ENCODE measurements at regions not wholly inside any gene's neighbourhood (a gene's known extent, or its start where the extent isn't known, plus 50 kb on each side); places are given as distances from the start of the nearest gene placed in this dataset.
"Not testable (repeated sequence)": the region's sequence is repeated elsewhere in the genome, so short reads cannot be mapped to it uniquely, and the experiment has no call there.

DNA sequence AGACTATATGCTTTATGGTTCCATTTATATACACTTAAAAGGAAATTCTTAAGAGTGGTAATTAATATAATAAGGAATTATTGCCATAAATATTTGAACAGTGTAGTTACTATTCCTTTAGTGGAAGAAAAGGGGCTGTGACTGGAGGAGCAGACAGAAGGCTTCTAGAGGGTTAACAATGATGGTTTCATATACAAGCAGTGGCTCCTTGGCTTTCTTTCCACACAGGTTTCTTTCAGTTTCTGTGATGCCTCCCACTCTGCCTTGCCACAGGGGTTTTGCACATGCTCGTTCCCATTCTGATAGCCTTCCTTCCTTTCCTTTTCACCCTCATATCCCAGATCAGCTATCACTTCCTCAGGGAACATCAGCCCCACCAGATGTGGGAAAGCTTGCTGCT is 108.8 kb upstream of the LYSMD4 start:
- no peaks in the 10 kb centered on the region for H3K9me3 ChIP-seq (ENCODE audit: control insufficient read depth, insufficient read depth, low read length)
- H3K27ac ChIP-seq (ENCODE audit: low read depth, low read length) = no peak overlapping the region
- POLR2A ChIA-PET = no interaction called here
- CTCF ChIA-PET = no interaction called here
- no peak for DNase-seq (ENCODE audit: low read depth, low spot score)
- no peaks in the 10 kb centered on the region for H3K27me3 ChIP-seq (ENCODE audit: control insufficient read depth, insufficient read depth, low read length)
- H3K4me3 ChIP-seq (ENCODE audit: low read depth, low read length) = no peak overlapping the region
- TF ChIP-seq, protein P1, sequence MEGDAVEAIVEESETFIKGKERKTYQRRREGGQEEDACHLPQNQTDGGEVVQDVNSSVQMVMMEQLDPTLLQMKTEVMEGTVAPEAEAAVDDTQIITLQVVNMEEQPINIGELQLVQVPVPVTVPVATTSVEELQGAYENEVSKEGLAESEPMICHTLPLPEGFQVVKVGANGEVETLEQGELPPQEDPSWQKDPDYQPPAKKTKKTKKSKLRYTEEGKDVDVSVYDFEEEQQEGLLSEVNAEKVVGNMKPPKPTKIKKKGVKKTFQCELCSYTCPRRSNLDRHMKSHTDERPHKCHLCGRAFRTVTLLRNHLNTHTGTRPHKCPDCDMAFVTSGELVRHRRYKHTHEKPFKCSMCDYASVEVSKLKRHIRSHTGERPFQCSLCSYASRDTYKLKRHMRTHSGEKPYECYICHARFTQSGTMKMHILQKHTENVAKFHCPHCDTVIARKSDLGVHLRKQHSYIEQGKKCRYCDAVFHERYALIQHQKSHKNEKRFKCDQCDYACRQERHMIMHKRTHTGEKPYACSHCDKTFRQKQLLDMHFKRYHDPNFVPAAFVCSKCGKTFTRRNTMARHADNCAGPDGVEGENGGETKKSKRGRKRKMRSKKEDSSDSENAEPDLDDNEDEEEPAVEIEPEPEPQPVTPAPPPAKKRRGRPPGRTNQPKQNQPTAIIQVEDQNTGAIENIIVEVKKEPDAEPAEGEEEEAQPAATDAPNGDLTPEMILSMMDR (IDR thresholded peaks at IDR 0.05; ENCODE audit: low read depth, low read length) = no peak

DNA sequence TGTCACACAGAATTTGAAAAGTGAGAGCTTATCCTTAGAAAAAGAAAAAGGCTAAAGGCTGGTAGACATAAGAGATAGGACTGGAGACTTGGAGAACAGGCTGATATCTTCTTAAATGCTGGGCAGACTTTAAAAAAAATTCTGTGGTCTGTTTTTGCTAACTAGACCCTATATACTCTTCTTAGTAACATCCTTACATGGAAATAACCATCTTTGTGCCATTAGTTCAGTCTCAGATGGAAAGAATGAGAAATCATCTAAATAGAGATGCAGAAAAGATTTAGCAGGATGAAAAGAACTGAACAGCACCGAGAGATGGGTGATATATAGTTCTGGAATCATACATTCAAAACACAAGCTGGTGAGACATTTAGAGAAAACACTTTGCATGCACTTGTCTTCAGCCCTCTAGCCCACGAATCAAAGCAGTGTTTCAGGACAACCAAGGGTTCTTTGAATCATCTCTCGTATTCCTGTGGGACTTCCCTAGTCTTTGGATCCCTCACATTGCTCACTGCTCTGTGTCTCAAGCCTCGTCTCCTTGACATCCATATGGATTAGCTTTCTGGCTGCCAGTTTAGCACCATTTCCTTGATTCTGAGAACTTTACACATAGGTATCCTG is 93.0 kb upstream of the LYSMD4 start:
- H3K27me3 ChIP-seq (ENCODE audit: control insufficient read depth, insufficient read depth, low read length) = no peaks in the 10 kb centered on the region
- CTCF ChIA-PET = no interaction called here
- TF ChIP-seq, protein P1 (IDR thresholded peaks at IDR 0.05; ENCODE audit: low read depth, low read length) = no peak
- no peak overlapping the region for H3K4me3 ChIP-seq (ENCODE audit: low read depth, low read length)
- DNase-seq (ENCODE audit: low read depth, low spot score) = no peak
- no peak overlapping the region for H3K27ac ChIP-seq (ENCODE audit: low read depth, low read length)
- no peaks in the 10 kb centered on the region for H3K9me3 ChIP-seq (ENCODE audit: control insufficient read depth, insufficient read depth, low read length)
- POLR2A ChIA-PET = no interaction called here

DNA sequence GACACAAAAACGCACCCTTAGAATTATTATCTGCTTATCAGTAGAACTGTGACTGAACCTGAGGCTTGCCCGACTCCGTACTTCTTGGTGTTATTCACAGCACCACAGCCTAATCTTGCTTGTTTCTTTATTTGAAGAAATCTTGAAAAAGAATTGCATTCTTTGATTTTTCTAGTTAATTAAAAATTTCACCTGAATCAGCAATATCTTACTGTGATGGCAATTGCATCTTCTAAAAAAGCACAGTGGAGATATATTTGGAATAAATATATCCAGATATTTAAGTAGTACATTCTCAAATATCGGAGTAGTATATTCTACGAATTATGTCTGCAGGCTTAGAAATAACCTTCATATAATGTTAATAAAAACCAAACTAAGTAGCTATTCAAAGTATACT is 90.1 kb upstream of the LYSMD4 start:
- no peaks in the 10 kb centered on the region for H3K9me3 ChIP-seq (ENCODE audit: control insufficient read depth, insufficient read depth, low read length)
- H3K27ac ChIP-seq (ENCODE audit: low read depth, low read length) = no peak overlapping the region
- POLR2A ChIA-PET = no interaction called here
- TF ChIP-seq, protein P1 (IDR thresholded peaks at IDR 0.05; ENCODE audit: low read depth, low read length) = no peak
- DNase-seq (ENCODE audit: low read depth, low spot score) = no peak
- H3K4me3 ChIP-seq (ENCODE audit: low read depth, low read length) = no peak overlapping the region
- CTCF ChIA-PET = no interaction called here
- no peaks in the 10 kb centered on the region for H3K27me3 ChIP-seq (ENCODE audit: control insufficient read depth, insufficient read depth, low read length)

DNA sequence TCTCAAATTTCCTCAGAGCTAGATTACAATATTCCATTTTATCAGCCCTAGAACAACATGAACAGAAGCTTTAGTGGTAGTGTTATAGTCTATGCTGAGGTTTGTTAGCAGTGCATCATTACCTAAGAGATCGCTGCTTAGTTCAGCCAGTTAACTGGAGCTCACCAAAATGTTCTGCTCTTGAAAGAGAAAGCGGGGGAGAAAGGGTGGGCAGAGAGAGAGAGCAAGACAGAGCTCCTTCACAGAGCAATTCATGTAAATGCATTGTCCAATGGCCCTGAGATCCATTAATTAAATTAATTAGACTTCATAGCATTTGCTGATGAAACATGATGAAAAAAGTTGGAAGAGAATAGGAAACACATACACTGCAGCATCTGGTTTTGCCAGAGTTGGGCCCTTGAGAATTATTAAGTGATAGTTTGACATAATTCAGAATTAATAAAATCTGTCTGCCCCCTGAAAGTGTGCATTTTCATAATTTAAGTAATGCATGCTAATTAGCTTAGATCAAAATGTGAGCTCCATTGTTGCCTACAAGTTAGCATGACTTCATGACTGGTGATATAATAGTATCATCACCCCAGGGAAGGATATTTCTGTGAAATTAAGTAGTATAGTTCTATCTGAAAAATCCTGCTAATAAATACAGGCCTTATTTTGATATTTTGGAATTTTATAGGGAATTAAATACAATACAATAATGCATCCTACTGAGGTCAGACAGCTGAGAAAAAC is 86.9 kb upstream of the LYSMD4 start:
- Histone ChIP-seq H3K9me3 (ENCODE audit: control insufficient read depth, insufficient read depth, low read length) (no peaks in the 10 kb centered on the region), H3K27ac (ENCODE audit: low read depth, low read length) (no peak overlapping the region), H3K4me3 (ENCODE audit: low read depth, low read length) (no peak overlapping the region), H3K27me3 (ENCODE audit: control insufficient read depth, insufficient read depth, low read length) (no peaks in the 10 kb centered on the region)
- POLR2A ChIA-PET = interaction anchor here (0.6 kb wide), 1 partner anchor 8 kb away, joined by 3 read pairs; no protein-coding TSS in a partner anchor
- CTCF ChIA-PET = no interaction called here
- no peak for DNase-seq (ENCODE audit: low read depth, low spot score)
- TF ChIP-seq, protein P1 (IDR thresholded peaks at IDR 0.05; ENCODE audit: low read depth, low read length) = no peak

DNA sequence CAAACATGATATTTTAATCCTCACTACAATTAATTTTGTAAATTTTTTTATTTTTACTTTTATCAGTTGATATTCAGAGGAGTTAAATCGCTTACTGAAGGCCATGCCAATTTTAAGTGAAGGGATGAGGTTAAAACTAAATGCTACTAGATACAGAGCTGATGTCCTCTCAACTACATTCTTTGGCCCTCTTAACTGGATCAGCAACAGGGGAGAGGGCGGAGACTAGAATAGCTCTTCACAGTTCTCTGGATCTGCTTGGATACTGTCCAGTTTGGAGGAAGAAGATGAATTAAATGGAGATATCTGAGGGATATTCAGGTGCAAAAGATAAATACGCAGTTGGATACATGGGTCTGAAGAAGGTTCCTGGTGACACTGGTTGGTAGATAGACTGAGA is 85.6 kb upstream of the LYSMD4 start:
- ChIA-PET CTCF (no interaction called here), POLR2A (interaction anchor here (0.7 kb wide), 1 partner anchor 114 kb away, joined by 3 read pairs; no protein-coding TSS in a partner anchor)
- no peaks in the 10 kb centered on the region for H3K9me3 ChIP-seq (ENCODE audit: control insufficient read depth, insufficient read depth, low read length)
- TF ChIP-seq, protein P1 (IDR thresholded peaks at IDR 0.05; ENCODE audit: low read depth, low read length) = no peak
- H3K27ac ChIP-seq (ENCODE audit: low read depth, low read length) = no peak overlapping the region
- H3K4me3 ChIP-seq (ENCODE audit: low read depth, low read length) = no peak overlapping the region
- no peaks in the 10 kb centered on the region for H3K27me3 ChIP-seq (ENCODE audit: control insufficient read depth, insufficient read depth, low read length)
- DNase-seq (ENCODE audit: low read depth, low spot score) = no peak

DNA sequence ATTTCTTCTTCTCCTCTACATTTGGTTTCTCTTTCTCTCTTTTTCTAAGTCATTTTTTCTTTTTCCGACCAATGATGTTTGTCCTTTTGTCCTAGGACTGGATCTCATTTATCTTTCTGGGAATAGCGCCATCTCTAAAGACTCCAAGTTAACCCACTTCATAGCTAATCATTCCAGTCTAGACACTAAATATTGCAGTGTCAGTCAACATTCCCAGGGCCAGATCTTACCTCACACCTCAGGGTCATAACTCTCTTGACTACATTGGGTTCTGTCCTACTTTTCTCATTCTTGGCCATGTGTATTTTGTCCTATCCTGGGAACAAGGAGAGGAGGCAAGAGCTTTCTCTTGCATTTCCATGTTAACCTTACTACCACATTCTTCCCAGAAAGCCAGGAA is 83.6 kb upstream of the LYSMD4 start:
- H3K4me3 ChIP-seq (ENCODE audit: low read depth, low read length); DNase-seq (ENCODE audit: low read depth, low spot score); H3K9me3 ChIP-seq (ENCODE audit: control insufficient read depth, insufficient read depth, low read length); H3K27me3 ChIP-seq (ENCODE audit: control insufficient read depth, insufficient read depth, low read length); POLR2A ChIA-PET; H3K27ac ChIP-seq (ENCODE audit: low read depth, low read length); CTCF ChIA-PET: not testable (repeated sequence)

DNA sequence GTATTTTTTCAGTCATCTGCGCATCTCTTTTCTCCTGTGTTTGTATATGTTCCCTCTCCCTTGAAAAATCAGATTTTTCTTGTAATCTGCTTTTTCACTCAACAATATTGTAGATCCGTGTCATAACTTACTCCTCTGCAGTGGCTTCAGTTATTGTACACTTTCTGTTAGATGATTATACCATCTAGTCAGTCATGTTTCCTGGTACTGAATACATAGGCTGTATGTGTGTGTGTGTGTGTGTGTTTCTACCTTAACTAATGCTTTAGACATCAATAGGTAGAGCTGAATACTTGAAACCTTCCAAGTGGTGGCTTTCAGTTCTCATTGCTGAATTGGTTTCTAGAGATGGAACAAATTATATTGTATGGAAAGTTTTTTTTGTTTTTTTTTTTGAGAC is 77.4 kb upstream of the LYSMD4 start:
- H3K4me3 ChIP-seq (ENCODE audit: low read depth, low read length); H3K9me3 ChIP-seq (ENCODE audit: control insufficient read depth, insufficient read depth, low read length); H3K27ac ChIP-seq (ENCODE audit: low read depth, low read length); CTCF ChIA-PET; DNase-seq (ENCODE audit: low read depth, low spot score); POLR2A ChIA-PET; H3K27me3 ChIP-seq (ENCODE audit: control insufficient read depth, insufficient read depth, low read length): not testable (repeated sequence)

Data from AG04450 (cell line).